H1 (cell line): ENCODE measurements at regions not wholly inside any gene's neighbourhood (a gene's known extent, or its start where the extent isn't known, plus 50 kb on each side); places are given as distances from the start of the nearest gene placed in this dataset.

ENCODE experiments used
- CBX5 ChIP-seq: fragments of 300-800, 300-1000 bp; sonication (generic); IDR thresholded peaks from 2 replicates; pipeline ENCODE4 v1.7.1; 2016; ENCODE audit warnings: antibody characterized with exemption, low read length, low read depth
- CREB1 ChIP-seq: IDR thresholded peaks from 2 replicates; pipeline ENCODE4 v1.6.1; 2012; ENCODE audit warnings: inconsistent platforms
- CTCF ChIP-seq, 3 experiments: IDR thresholded peaks; 1 replicate in 2 of 3; 2 replicates in 1 of 3; pipeline versions ENCODE4 v1.5.1 to v1.6.1; 2011; ENCODE audit warnings: low read length in 3 of 3, mild to moderate bottlenecking in 3 of 3, inconsistent platforms in 2 of 3, low read depth in 1 of 3, moderate library complexity in 1 of 3; ENCODE audit not compliant: insufficient read depth in 1 of 3; ENCODE audit errors: control extremely low read depth in 1 of 3
- EZH2 ChIP-seq: fragments of 200-600 bp; sonication (generic); IDR thresholded peaks from 2 replicates; pipeline ENCODE4 v1.7.1; 2012; ENCODE audit warnings: low read depth, mild to moderate bottlenecking, moderate library complexity, low read length, inconsistent platforms; ENCODE audit not compliant: severe bottlenecking
- SIRT6 ChIP-seq: IDR thresholded peaks from one replicate; pipeline ENCODE4 v1.7.1; 2012; ENCODE audit warnings: low read length, inconsistent platforms
- TAF7 ChIP-seq: optimal IDR thresholded peaks from 2 replicates; pipeline ENCODE3; 2011; ENCODE audit warnings: low read depth, mild to moderate bottlenecking, inconsistent platforms, low read length, moderate library complexity, borderline replicate concordance

- TF ChIP-seq CBX5 = no peak
- TF ChIP-seq EZH2 = no peak
- TF ChIP-seq CTCF (IDR thresholded peaks at IDR 0.05; ENCODE audit: control extremely low read depth in 1 of 3, insufficient read depth in 1 of 3, low read depth in 1 of 3, low read length in 3 of 3) = no peak
- TF ChIP-seq TAF7 = no peak
- no peak for TF ChIP-seq CREB1
- TF ChIP-seq SIRT6 = no peak
These were observed 337.6 kb downstream of the NNT start for GRCh38 chr5:43940562-43940961.
